NOMO-1 (cell line): ENCODE measurements at regions not wholly inside any gene's neighbourhood (a gene's known extent, or its start where the extent isn't known, plus 50 kb on each side); places are given as distances from the start of the nearest gene placed in this dataset.

Experiments
- DNase-seq, 2 experiments: peaks; one replicate each; lab custom pipeline; 2025; ENCODE audit not compliant: unreplicated experiment in 2 of 2; lab: John Stamatoyannopoulos, UW

- DNase-seq, result no peak
Observed at GRCh38 chr5:11984196-11984595, 80.0 kb upstream of the CTNND2 start.

- DNase-seq, result no peak
Observed at GRCh38 chr5:11981986-11982385, 77.7 kb upstream of the CTNND2 start.

GRCh38 chr5:11977904-11978303 is 73.7 kb upstream of the CTNND2 start:
- DNase-seq, result no peak

- DNase-seq, result no peak
Observed at GRCh38 chr5:11973469-11973868, 69.2 kb upstream of the CTNND2 start.

- DNase-seq, result no peak
Observed at GRCh38 chr5:11963227-11963626, 59.0 kb upstream of the CTNND2 start.

- no peak for DNase-seq
Observed at GRCh38 chr5:11962122-11962521, 57.9 kb upstream of the CTNND2 start.

- DNase-seq, result no peak
Observed at GRCh38 chr5:11958321-11958720, 54.1 kb upstream of the CTNND2 start.

GRCh38 chr5:11955331-11955730 is 51.1 kb upstream of the CTNND2 start:
- no peak for DNase-seq
